Right hindlimb (tissue), 1 donor: ENCODE measurements at regions not wholly inside any gene's neighbourhood (a gene's known extent, or its start where the extent isn't known, plus 50 kb on each side); places are given as distances from the start of the nearest gene placed in this dataset.
"Not testable (repeated sequence)": the region's sequence is repeated elsewhere in the genome, so short reads cannot be mapped to it uniquely, and the experiment has no call there.

ENCODE experiments used
- DNase-seq: peaks from one replicate; pipeline ENCODE4 v3.0.0-alpha.2; 2018

DNA sequence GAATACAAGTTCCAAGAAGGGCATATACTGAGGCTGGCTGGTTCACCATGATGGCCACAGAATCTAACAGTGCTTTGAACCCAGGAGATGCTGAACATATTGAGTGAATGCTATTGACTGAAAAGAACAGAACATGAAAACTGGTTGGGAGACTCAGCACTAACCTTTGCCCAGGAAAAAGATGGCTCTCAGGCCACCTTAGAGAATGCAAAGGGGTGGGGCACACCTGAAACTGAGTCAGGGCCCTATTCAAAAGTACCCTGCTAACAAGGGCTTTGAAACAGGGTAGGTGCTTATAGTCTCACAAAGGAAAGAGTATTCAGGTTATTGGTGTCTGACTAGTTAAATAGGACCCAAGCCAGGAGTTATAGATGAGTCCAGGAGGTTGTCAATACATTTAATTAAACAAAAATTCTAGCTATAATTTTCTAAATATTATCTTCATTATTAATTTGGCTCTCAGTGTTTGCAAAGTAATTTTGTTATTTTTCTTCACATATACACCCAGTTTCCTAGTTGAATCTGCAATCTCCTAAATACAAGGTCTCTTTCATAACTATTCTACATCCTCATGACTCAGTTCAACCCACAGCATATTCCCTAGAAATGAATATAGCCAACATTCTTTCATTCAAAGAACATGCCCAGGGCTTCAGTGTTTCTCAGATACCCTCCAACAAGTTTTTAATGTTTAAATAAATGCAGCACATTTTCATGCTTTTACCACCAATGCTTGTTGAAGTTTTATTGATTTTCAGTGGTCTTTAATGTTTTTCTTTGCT, 144.2 kb upstream of the RAPGEF2 start:
- DNase-seq, result no peak

GRCh38 chr4:158962393-158962792, 140.5 kb upstream of the RAPGEF2 start:
- no peak for DNase-seq

- DNase-seq, result not testable (repeated sequence)
Observed at GRCh38 chr4:158963282-158963681, 139.6 kb upstream of the RAPGEF2 start.

GRCh38 chr4:158964114-158964727, 138.7 kb upstream of the RAPGEF2 start:
- no peak for DNase-seq

DNA sequence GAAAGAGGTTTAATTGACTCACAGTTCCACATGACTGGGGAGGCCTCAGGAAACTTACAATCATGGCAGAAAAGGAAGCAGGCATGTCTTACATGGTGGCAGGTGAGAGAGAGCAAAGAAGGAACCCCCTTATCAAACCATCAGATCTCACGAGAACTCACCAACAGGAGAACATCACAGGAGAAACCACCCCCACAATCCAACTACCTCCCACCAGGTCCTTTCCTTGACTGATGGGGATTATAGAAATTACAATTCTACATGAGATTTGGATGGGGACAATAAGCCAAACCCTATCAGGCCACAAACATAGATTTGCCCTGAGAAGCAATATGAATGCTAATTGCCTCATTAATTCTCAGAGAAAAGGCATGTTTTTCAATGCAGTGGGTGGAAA, 138.2 kb upstream of the RAPGEF2 start:
- no peak for DNase-seq

- DNase-seq, result no peak
Observed at GRCh38 chr4:158965226-158965625, 137.7 kb upstream of the RAPGEF2 start.

- DNase-seq, result no peak
Observed at GRCh38 chr4:158966091-158966490, 136.8 kb upstream of the RAPGEF2 start.

DNA sequence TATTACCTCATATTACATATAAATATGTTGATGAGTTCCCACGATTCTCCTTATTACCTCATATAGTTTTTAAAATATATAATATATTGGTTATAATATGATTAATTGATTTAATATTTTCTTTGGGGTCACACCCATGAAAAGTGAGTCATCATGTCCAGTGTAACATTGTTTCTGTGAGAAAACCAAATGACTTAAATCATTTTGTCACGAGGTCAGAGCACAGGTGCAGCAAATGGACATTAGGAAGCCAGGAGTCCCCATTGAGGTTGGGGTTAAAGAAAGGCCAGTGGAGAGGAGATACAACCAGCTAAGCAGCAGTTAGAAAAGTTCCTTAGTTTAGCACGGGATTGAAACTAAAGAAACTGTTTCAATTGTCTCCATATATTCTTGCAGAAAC, 133.9 kb upstream of the RAPGEF2 start:
- no peak for DNase-seq

DNA sequence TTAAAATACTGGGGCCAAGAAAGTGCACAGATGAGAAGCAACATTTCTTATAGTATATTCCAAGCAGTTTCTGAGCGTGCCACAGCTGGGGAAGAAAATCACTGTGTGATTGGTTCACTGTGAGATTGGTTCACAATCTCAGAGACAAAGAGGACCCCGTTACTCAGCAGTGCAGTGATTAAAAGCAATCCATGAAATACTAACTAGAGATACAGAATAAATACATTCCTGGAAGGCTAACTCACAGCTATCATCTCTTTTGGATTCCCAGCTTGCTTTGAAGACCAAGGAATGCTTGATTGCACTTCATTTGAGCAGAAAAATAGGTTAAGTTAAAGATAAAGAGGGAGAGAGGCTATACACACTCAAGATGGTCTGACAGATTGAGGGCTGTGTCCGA, 132.1 kb upstream of the RAPGEF2 start:
- DNase-seq, result no peak

GRCh38 chr4:158974438-158974837, 128.4 kb upstream of the RAPGEF2 start:
- DNase-seq, result not testable (repeated sequence)

- DNase-seq, result not testable (repeated sequence)
Observed at GRCh38 chr4:158980711-158981110, 122.2 kb upstream of the RAPGEF2 start.

DNA sequence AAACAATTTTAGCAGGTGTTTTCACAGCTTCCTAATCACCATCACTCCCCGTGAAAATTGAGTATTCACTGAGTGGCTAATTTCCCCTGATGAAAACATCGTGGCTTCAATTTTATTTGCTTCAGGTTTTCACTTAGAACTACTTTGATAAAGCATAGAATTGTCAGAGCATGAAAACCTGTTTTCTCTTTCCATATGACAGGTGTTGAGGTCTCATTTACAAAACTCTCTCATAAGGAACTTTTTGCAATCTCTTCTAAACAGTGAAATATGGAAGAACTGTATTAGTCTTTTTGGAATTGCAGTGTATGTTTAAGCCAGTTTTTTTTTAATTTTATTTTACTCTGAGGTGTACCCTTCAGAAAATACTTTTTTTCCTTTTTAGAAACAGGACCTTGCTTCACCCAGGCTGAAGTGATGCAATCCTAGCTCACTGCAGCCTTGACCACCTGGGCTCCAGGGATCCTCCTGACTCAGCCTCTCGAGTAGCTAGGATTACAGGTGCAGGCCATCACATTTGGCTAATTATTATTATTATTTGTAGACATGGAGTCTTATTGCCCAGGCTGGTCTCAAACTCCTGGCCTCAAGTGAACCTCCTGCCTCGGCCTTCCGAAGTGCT, 111.2 kb upstream of the RAPGEF2 start:
- DNase-seq, result no peak

GRCh38 chr4:158993891-158994290, 109.0 kb upstream of the RAPGEF2 start:
- no peak for DNase-seq

DNA sequence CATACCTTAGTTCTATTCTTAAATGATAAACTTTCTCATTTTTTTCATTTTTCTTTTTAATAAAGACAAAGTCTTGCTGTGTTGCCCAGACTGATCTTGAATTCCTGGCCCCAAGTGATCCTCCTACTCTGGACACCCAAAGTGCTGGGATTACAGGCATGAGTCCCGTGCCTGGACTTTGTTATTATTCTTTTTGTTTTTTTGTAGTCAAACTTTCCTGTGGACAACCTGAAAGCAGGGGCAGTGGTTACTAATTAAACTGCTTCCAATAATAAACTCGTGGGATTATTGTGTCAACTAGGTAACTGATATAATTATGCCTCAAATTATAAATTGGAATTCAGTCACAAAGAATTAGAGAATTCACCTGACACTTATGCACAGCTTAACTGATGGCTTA, 107.8 kb upstream of the RAPGEF2 start:
- no peak for DNase-seq

DNA sequence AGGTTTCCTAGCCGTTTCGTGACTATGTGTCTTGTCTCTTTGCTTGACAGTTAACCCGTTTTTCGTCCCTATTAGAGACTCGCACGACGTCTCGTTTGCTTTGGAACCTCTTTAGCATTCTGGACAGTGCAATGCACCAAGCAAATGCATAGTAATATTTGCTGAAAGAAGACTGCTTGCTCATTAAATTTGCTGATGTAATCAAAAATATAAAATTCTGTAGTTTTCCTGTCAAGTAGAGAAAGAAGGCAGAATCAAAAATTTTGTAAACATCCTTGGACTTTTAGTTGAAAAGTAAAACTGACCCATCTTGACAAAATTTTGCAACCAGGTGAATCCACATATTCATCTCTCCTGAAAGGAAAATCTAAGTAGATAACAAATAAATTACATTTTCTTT, 106.9 kb upstream of the RAPGEF2 start:
- DNase-seq, result no peak

DNA sequence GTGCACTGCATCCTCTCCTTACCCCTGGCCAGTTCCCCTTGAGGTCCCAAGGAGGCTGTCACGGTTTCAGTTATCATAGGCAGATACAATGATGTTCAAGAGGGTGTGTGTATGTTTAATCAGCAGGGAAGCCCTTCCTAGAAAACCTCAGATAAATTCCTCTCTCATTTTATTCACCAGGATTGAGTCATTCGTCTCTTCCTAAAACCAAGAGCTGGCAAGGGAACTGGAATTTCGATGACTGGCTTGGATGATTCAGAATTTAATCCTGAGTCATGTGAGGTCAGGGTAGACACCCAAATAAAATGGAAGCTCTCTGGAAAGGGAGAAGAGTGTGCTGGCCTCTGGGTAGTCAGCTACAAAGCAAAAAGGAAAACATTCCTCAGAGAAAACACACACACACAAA, 106.2 kb upstream of the RAPGEF2 start:
- peak; percentile 23 for DNase-seq

GRCh38 chr4:158997660-158998349, 105.1 kb upstream of the RAPGEF2 start:
- DNase-seq, result no peak

GRCh38 chr4:158998624-158999023, 104.3 kb upstream of the RAPGEF2 start:
- DNase-seq, result no peak

DNA sequence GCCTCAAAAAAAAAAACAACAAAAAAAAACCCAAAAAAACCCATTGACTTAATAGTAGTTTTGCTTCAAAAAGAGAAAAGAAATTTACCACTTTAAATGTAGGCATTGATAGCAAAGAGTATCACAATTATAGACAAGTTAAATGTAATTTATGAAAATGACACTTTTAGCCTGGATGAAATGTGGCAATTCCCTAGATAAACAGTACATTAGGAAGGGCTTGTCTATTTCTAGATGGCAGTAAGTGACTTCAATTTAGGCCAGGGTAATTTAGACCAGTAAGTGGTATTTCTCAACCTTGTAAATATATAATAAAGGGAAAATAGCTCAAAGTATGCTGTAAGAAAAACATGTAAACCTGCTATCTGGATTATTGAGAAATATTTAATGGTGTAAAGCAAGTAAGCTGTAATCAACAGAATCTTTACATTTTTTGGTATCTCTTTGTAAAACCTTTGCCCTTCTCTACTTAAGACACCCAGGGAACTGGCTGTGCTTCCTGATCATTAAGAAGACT, 103.7 kb upstream of the RAPGEF2 start:
- DNase-seq, result no peak

DNA sequence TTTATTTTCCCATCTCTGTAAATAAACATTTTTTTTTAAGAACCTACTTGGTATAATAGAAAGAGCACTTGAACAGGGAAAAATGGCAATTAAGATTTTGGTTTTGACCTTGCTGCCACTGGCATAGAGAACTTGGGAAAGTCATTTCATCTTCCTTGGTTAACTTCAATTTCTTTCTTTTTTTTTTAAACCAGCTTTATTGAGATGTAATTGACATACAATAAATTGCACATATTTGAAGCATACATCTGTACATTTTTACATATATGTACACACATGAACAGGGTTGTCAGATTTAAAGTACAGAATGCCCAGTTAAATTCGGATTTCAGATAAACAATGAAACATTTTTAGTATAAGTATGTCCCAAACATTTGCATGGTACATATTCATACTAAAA, 103.0 kb upstream of the RAPGEF2 start:
- DNase-seq, result no peak

GRCh38 chr4:159002950-159003349, 99.9 kb upstream of the RAPGEF2 start:
- no peak for DNase-seq

- no peak for DNase-seq
Observed at GRCh38 chr4:159003420-159004253, 99.2 kb upstream of the RAPGEF2 start.
